PC-9 (cell line): ENCODE measurements at regions not wholly inside any gene's neighbourhood (a gene's known extent, or its start where the extent isn't known, plus 50 kb on each side); places are given as distances from the start of the nearest gene placed in this dataset.

Experiments
- CTCF ChIP-seq: fragments of 200-600 bp; sonication (generic); conservative IDR thresholded peaks from 2 replicates; pipeline ENCODE4 v1.6.1; 2017; ENCODE audit warnings: mixed run types, antibody characterized with exemption, mild to moderate bottlenecking, moderate library complexity
- EZH2 ChIP-seq: fragments of 200-600 bp; sonication (generic); IDR thresholded peaks from 2 replicates; pipeline ENCODE4 v1.8.0; 2017; ENCODE audit warnings: antibody characterized with exemption, low read depth

DNA sequence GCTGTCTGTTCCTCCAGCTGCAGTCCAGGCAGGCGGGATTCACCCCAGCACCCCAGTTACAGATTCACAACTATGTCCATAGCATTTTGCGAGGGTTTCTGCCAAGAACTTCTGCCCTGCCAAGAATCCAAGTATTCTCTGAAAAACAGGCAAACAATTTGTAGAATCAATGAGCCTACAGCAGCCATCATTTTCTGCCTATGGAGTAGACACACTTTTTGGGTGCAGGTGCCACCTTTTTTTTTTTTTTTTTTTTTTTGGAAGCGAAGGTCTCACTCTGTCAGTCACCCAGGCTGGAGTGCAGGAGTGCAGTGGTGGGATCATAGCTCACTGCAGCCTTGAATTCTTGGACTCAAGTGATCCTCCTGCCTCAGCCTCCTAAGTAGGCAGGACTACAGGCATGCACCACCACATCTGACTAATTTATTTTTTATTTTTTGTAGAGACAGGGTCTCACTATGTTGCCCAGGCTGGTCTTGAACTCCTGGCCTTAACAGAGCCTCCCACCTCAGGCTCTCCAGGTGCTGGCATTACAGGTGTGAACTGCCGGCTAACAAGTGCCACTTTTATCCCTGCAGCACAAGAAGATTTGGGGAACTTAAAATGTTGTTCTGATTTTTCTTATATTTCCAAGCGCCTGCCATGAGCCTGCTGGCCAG lies 195.1 kb downstream of the SNX19 start:
- TF ChIP-seq CTCF (no peak), EZH2 (no peak)
